ENCODE measurements at regions not wholly inside any gene's neighbourhood (a gene's known extent, or its start where the extent isn't known, plus 50 kb on each side); places are given as distances from the start of the nearest gene placed in this dataset.
"Not testable (repeated sequence)": the region's sequence is repeated elsewhere in the genome, so short reads cannot be mapped to it uniquely, and the experiment has no call there.

GRCh38 chr21:29431680-29432079, 133.0 kb downstream of the BACH1 start:
- Histone ChIP-seq H3K9me3 (no peaks in the 10 kb centered on the region), H3K27ac (no peak overlapping the region), H3K36me3 (no peaks in the 10 kb centered on the region), H3K4me3 (no peak overlapping the region), H3K4me1 (no peaks in the 10 kb centered on the region), H3K27me3 (no peaks in the 10 kb centered on the region)
- ATAC-seq, result no peak
- TF ChIP-seq CTCF (IDR thresholded peaks at IDR 0.05) (no peak), POLR2AphosphoS5 (IDR thresholded peaks at IDR 0.05) (no peak), POLR2A (IDR thresholded peaks at IDR 0.05) (no peak), EP300 (IDR thresholded peaks at IDR 0.05) (no peak)
- 93 to 95% methylated on average over 5 of the region's 5 CpGs for WGBS, 2 donors (ENCODE audit: low coverage in 1 of 2)

GRCh38 chr21:29433366-29434059, 134.8 kb downstream of the BACH1 start:
- no peak for ATAC-seq
- no peaks in the 10 kb centered on the region for H3K36me3 ChIP-seq
- no peaks in the 10 kb centered on the region for H3K27me3 ChIP-seq
- H3K4me1 ChIP-seq, result no peaks in the 10 kb centered on the region
- no peak overlapping the region for H3K27ac ChIP-seq
- TF ChIP-seq EP300 (IDR thresholded peaks at IDR 0.05), result no peak
- TF ChIP-seq POLR2A (IDR thresholded peaks at IDR 0.05), result no peak
- TF ChIP-seq CTCF (IDR thresholded peaks at IDR 0.05), result no peak
- TF ChIP-seq POLR2AphosphoS5 (IDR thresholded peaks at IDR 0.05), result no peak
- no peaks in the 10 kb centered on the region for H3K9me3 ChIP-seq
- WGBS, 2 donors (ENCODE audit: low coverage in 1 of 2), result 46 to 49% methylated on average over 7 of the region's 7 CpGs
- H3K4me3 ChIP-seq, result no peak overlapping the region

GRCh38 chr21:29434081-29434480, 135.4 kb downstream of the BACH1 start:
- Histone ChIP-seq H3K36me3 (no peaks in the 10 kb centered on the region), H3K4me3 (no peak overlapping the region), H3K4me1 (no peaks in the 10 kb centered on the region), H3K27me3 (no peaks in the 10 kb centered on the region), H3K27ac (no peak overlapping the region), H3K9me3 (no peaks in the 10 kb centered on the region)
- WGBS, 2 donors (ENCODE audit: low coverage in 1 of 2), result 66 to 68% methylated on average over 7 of the region's 7 CpGs
- no peak for ATAC-seq
- TF ChIP-seq POLR2A (IDR thresholded peaks at IDR 0.05) (no peak), EP300 (IDR thresholded peaks at IDR 0.05) (no peak), CTCF (IDR thresholded peaks at IDR 0.05) (no peak), POLR2AphosphoS5 (IDR thresholded peaks at IDR 0.05) (no peak)

- not testable (repeated sequence) for H3K4me1 ChIP-seq, H3K36me3 ChIP-seq, H3K4me3 ChIP-seq, H3K9me3 ChIP-seq, H3K27ac ChIP-seq, ATAC-seq, H3K27me3 ChIP-seq
- 100% methylated on average over 2 of the region's 2 CpGs for WGBS, 2 donors (ENCODE audit: low coverage in 1 of 2)
Observed at GRCh38 chr21:29434982-29435381, 136.3 kb downstream of the BACH1 start.

- Histone ChIP-seq H3K27me3 (no peaks in the 10 kb centered on the region), H3K9me3 (no peaks in the 10 kb centered on the region), H3K27ac (no peak overlapping the region), H3K36me3 (no peaks in the 10 kb centered on the region), H3K4me3 (no peak overlapping the region), H3K4me1 (no peaks in the 10 kb centered on the region)
- 53% methylated on average over 4 of the region's 5 CpGs; no CpG with 5 or more reads in 1 of the 2 donors for whole genome bisulfite sequencing, 2 donors (ENCODE audit: low coverage in 1 of 2)
- no peak for ATAC-seq
- TF ChIP-seq EP300 (IDR thresholded peaks at IDR 0.05) (no peak), POLR2A (IDR thresholded peaks at IDR 0.05) (no peak), POLR2AphosphoS5 (IDR thresholded peaks at IDR 0.05) (no peak), CTCF (IDR thresholded peaks at IDR 0.05) (no peak)
Observed at GRCh38 chr21:29436143-29436542, 137.4 kb downstream of the BACH1 start.
